Neural progenitor cell (in vitro differentiated cells): ENCODE measurements at regions not wholly inside any gene's neighbourhood (a gene's known extent, or its start where the extent isn't known, plus 50 kb on each side); places are given as distances from the start of the nearest gene placed in this dataset.

Source experiments
- EZH2 ChIP-seq: fragments of 200-600 bp; sonication (generic); IDR thresholded peaks from 2 replicates; pipeline ENCODE4 v1.6.1; 2017; ENCODE audit warnings: antibody characterized with exemption, mild to moderate bottlenecking, moderate library complexity
- EZH2phosphoT487 ChIP-seq: fragments of 200-600 bp; sonication (generic); IDR thresholded peaks from 2 replicates; pipeline ENCODE4 v1.6.1; 2017; ENCODE audit warnings: antibody characterized with exemption

DNA sequence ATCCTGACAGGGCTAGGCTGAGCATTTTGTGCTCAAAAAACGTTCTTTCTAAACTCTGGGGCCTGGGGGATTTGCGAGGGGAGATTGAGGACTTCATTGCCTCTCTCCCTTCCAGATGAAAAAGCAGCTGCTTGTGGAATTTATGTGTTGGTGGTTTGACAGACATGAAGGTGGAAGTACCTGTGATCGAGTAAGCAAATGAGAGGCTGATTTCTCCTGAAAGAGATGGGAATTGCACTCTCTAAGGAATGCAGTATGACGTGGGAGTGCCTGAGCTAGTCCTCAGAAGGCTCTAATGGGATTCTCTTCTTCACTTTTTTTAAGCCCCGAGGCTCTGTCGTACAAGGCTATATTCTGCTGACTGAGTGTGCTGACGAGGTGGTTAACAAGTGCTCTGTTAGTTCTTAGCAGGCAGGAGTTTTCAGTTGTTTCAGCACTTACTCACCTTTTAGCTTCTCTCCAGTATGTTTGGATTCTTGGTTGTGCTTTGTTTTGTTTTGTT, 426.8 kb upstream of the CNKSR2 start:
- TF ChIP-seq EZH2 (no peak), EZH2phosphoT487 (no peak)
